ENCODE measurements at regions not wholly inside any gene's neighbourhood (a gene's known extent, or its start where the extent isn't known, plus 50 kb on each side); places are given as distances from the start of the nearest gene placed in this dataset.

GRCh38 chr21:28758883-28759242 lies 233.8 kb downstream of the LTN1 start:
- TF ChIP-seq, protein P1, sequence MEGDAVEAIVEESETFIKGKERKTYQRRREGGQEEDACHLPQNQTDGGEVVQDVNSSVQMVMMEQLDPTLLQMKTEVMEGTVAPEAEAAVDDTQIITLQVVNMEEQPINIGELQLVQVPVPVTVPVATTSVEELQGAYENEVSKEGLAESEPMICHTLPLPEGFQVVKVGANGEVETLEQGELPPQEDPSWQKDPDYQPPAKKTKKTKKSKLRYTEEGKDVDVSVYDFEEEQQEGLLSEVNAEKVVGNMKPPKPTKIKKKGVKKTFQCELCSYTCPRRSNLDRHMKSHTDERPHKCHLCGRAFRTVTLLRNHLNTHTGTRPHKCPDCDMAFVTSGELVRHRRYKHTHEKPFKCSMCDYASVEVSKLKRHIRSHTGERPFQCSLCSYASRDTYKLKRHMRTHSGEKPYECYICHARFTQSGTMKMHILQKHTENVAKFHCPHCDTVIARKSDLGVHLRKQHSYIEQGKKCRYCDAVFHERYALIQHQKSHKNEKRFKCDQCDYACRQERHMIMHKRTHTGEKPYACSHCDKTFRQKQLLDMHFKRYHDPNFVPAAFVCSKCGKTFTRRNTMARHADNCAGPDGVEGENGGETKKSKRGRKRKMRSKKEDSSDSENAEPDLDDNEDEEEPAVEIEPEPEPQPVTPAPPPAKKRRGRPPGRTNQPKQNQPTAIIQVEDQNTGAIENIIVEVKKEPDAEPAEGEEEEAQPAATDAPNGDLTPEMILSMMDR (IDR thresholded peaks at IDR 0.05; ENCODE audit: insufficient read depth, low read length, poor library complexity, severe bottlenecking), result no peak
- TF ChIP-seq EZH2phosphoT487 (conservative IDR thresholded peaks at IDR 0.05; ENCODE audit: low read length), result no peak
